ENCODE measurements at regions not wholly inside any gene's neighbourhood (a gene's known extent, or its start where the extent isn't known, plus 50 kb on each side); places are given as distances from the start of the nearest gene placed in this dataset.

- H3K4me3 ChIP-seq (ENCODE audit: low read length in 2 of 2) = no peak overlapping the region
- H3K27me3 ChIP-seq (ENCODE audit: control insufficient read depth in 1 of 2, insufficient read depth in 2 of 2, low read length in 2 of 2) = no peaks in the 10 kb centered on the region
- H3K4me1 ChIP-seq (ENCODE audit: control insufficient read depth, insufficient read depth, low read length) = peaks cover 12% of the 10 kb centered on the region
- H3K9ac ChIP-seq (ENCODE audit: low read length in 2 of 2) = no peak overlapping the region
- H3K36me3 ChIP-seq (ENCODE audit: control insufficient read depth in 2 of 2, insufficient read depth in 2 of 2, low read length in 2 of 2) = no peaks in the 10 kb centered on the region
- H3K27ac ChIP-seq (ENCODE audit: low read length) = no peak overlapping the region
- no peaks in the 10 kb centered on the region for H3K9me3 ChIP-seq (ENCODE audit: control insufficient read depth in 2 of 2, low read length in 2 of 2)
Observed at GRCh38 chr19:31119951-31120690, 229.1 kb downstream of the TSHZ3 start.

GRCh38 chr19:31118986-31119385, 230.2 kb downstream of the TSHZ3 start:
- Histone ChIP-seq H3K4me3 (ENCODE audit: low read length in 2 of 2) (no peak overlapping the region), H3K27me3 (ENCODE audit: control insufficient read depth in 1 of 2, insufficient read depth in 2 of 2, low read length in 2 of 2) (no peaks in the 10 kb centered on the region), H3K36me3 (ENCODE audit: control insufficient read depth in 2 of 2, insufficient read depth in 2 of 2, low read length in 2 of 2) (no peaks in the 10 kb centered on the region), H3K9me3 (ENCODE audit: control insufficient read depth in 2 of 2, low read length in 2 of 2) (no peaks in the 10 kb centered on the region), H3K4me1 (ENCODE audit: control insufficient read depth, insufficient read depth, low read length) (peaks cover 12% of the 10 kb centered on the region), H3K9ac (ENCODE audit: low read length in 2 of 2) (no peak overlapping the region), H3K27ac (ENCODE audit: low read length) (no peak overlapping the region)

GRCh38 chr19:31118287-31118955, 230.8 kb downstream of the TSHZ3 start:
- H3K4me1 ChIP-seq (ENCODE audit: control insufficient read depth, insufficient read depth, low read length) = peaks cover 12% of the 10 kb centered on the region
- H3K36me3 ChIP-seq (ENCODE audit: control insufficient read depth in 2 of 2, insufficient read depth in 2 of 2, low read length in 2 of 2) = no peaks in the 10 kb centered on the region
- no peaks in the 10 kb centered on the region for H3K9me3 ChIP-seq (ENCODE audit: control insufficient read depth in 2 of 2, low read length in 2 of 2)
- no peak overlapping the region for H3K27ac ChIP-seq (ENCODE audit: low read length)
- no peaks in the 10 kb centered on the region for H3K27me3 ChIP-seq (ENCODE audit: control insufficient read depth in 1 of 2, insufficient read depth in 2 of 2, low read length in 2 of 2)
- H3K9ac ChIP-seq (ENCODE audit: low read length in 2 of 2) = no peak overlapping the region
- no peak overlapping the region for H3K4me3 ChIP-seq (ENCODE audit: low read length in 2 of 2)

- Histone ChIP-seq H3K9me3 (ENCODE audit: control insufficient read depth in 2 of 2, low read length in 2 of 2) (no peaks in the 10 kb centered on the region), H3K9ac (ENCODE audit: low read length in 2 of 2) (no peak overlapping the region), H3K4me1 (ENCODE audit: control insufficient read depth, insufficient read depth, low read length) (peaks cover 9% of the 10 kb centered on the region), H3K36me3 (ENCODE audit: control insufficient read depth in 2 of 2, insufficient read depth in 2 of 2, low read length in 2 of 2) (no peaks in the 10 kb centered on the region), H3K27me3 (ENCODE audit: control insufficient read depth in 1 of 2, insufficient read depth in 2 of 2, low read length in 2 of 2) (no peaks in the 10 kb centered on the region), H3K27ac (ENCODE audit: low read length) (no peak overlapping the region), H3K4me3 (ENCODE audit: low read length in 2 of 2) (no peak overlapping the region)
Observed at GRCh38 chr19:31114585-31114984, 234.7 kb downstream of the TSHZ3 start.

GRCh38 chr19:31113293-31113692, 235.9 kb downstream of the TSHZ3 start:
- no peaks in the 10 kb centered on the region for H3K9me3 ChIP-seq (ENCODE audit: control insufficient read depth in 2 of 2, low read length in 2 of 2)

GRCh38 chr19:31112158-31112557, 237.1 kb downstream of the TSHZ3 start:
- Histone ChIP-seq H3K36me3 (ENCODE audit: control insufficient read depth in 2 of 2, insufficient read depth in 2 of 2, low read length in 2 of 2) (no peaks in the 10 kb centered on the region), H3K9ac (ENCODE audit: low read length in 2 of 2) (no peak overlapping the region), H3K9me3 (ENCODE audit: control insufficient read depth in 2 of 2, low read length in 2 of 2) (no peaks in the 10 kb centered on the region), H3K27me3 (ENCODE audit: control insufficient read depth in 1 of 2, insufficient read depth in 2 of 2, low read length in 2 of 2) (peaks cover 0 to 6% of the 10 kb centered on the region in 2 donors), H3K27ac (ENCODE audit: low read length) (no peak overlapping the region), H3K4me1 (ENCODE audit: control insufficient read depth, insufficient read depth, low read length) (no peaks in the 10 kb centered on the region), H3K4me3 (ENCODE audit: low read length in 2 of 2) (no peak overlapping the region)

More at GRCh38 chr19:31113293-31113692, 235.9 kb downstream of the TSHZ3 start:
- Histone ChIP-seq H3K27ac (ENCODE audit: low read length) (no peak overlapping the region), H3K4me1 (ENCODE audit: control insufficient read depth, insufficient read depth, low read length) (no peaks in the 10 kb centered on the region), H3K27me3 (ENCODE audit: control insufficient read depth in 1 of 2, insufficient read depth in 2 of 2, low read length in 2 of 2) (peaks cover 0 to 2% of the 10 kb centered on the region in 2 donors), H3K36me3 (ENCODE audit: control insufficient read depth in 2 of 2, insufficient read depth in 2 of 2, low read length in 2 of 2) (no peaks in the 10 kb centered on the region), H3K9ac (ENCODE audit: low read length in 2 of 2) (no peak overlapping the region), H3K4me3 (ENCODE audit: low read length in 2 of 2) (no peak overlapping the region)

- H3K27ac ChIP-seq (ENCODE audit: low read length) = no peak overlapping the region
- no peaks in the 10 kb centered on the region for H3K4me1 ChIP-seq (ENCODE audit: control insufficient read depth, insufficient read depth, low read length)
- H3K9ac ChIP-seq (ENCODE audit: low read length in 2 of 2) = no peak overlapping the region
- H3K4me3 ChIP-seq (ENCODE audit: low read length in 2 of 2) = no peak overlapping the region
- H3K9me3 ChIP-seq (ENCODE audit: control insufficient read depth in 2 of 2, low read length in 2 of 2) = no peaks in the 10 kb centered on the region
- H3K27me3 ChIP-seq (ENCODE audit: control insufficient read depth in 1 of 2, insufficient read depth in 2 of 2, low read length in 2 of 2) = peaks cover 0 to 6% of the 10 kb centered on the region in 2 donors
- no peaks in the 10 kb centered on the region for H3K36me3 ChIP-seq (ENCODE audit: control insufficient read depth in 2 of 2, insufficient read depth in 2 of 2, low read length in 2 of 2)
Observed at GRCh38 chr19:31111741-31112140, 237.5 kb downstream of the TSHZ3 start.

- Histone ChIP-seq H3K4me3 (ENCODE audit: low read length in 2 of 2) (no peak overlapping the region), H3K9me3 (ENCODE audit: control insufficient read depth in 2 of 2, low read length in 2 of 2) (no peaks in the 10 kb centered on the region), H3K9ac (ENCODE audit: low read length in 2 of 2) (no peak overlapping the region), H3K4me1 (ENCODE audit: control insufficient read depth, insufficient read depth, low read length) (no peaks in the 10 kb centered on the region), H3K27me3 (ENCODE audit: control insufficient read depth in 1 of 2, insufficient read depth in 2 of 2, low read length in 2 of 2) (peaks cover 0 to 6% of the 10 kb centered on the region in 2 donors), H3K36me3 (ENCODE audit: control insufficient read depth in 2 of 2, insufficient read depth in 2 of 2, low read length in 2 of 2) (no peaks in the 10 kb centered on the region), H3K27ac (ENCODE audit: low read length) (no peak overlapping the region)
Observed at GRCh38 chr19:31110336-31110735, 238.9 kb downstream of the TSHZ3 start.

GRCh38 chr19:31109636-31110035, 239.6 kb downstream of the TSHZ3 start:
- H3K9me3 ChIP-seq (ENCODE audit: control insufficient read depth in 2 of 2, low read length in 2 of 2) = no peaks in the 10 kb centered on the region
- H3K27me3 ChIP-seq (ENCODE audit: control insufficient read depth in 1 of 2, insufficient read depth in 2 of 2, low read length in 2 of 2) = peaks cover 0 to 6% of the 10 kb centered on the region in 2 donors
- H3K9ac ChIP-seq (ENCODE audit: low read length in 2 of 2) = no peak overlapping the region
- no peaks in the 10 kb centered on the region for H3K36me3 ChIP-seq (ENCODE audit: control insufficient read depth in 2 of 2, insufficient read depth in 2 of 2, low read length in 2 of 2)
- no peaks in the 10 kb centered on the region for H3K4me1 ChIP-seq (ENCODE audit: control insufficient read depth, insufficient read depth, low read length)
- H3K27ac ChIP-seq (ENCODE audit: low read length) = no peak overlapping the region
- H3K4me3 ChIP-seq (ENCODE audit: low read length in 2 of 2) = no peak overlapping the region

- Histone ChIP-seq H3K27me3 (ENCODE audit: control insufficient read depth in 1 of 2, insufficient read depth in 2 of 2, low read length in 2 of 2) (peaks cover 0 to 8% of the 10 kb centered on the region in 2 donors), H3K36me3 (ENCODE audit: control insufficient read depth in 2 of 2, insufficient read depth in 2 of 2, low read length in 2 of 2) (no peaks in the 10 kb centered on the region), H3K9ac (ENCODE audit: low read length in 2 of 2) (no peak overlapping the region), H3K4me3 (ENCODE audit: low read length in 2 of 2) (no peak overlapping the region), H3K27ac (ENCODE audit: low read length) (no peak overlapping the region), H3K9me3 (ENCODE audit: control insufficient read depth in 2 of 2, low read length in 2 of 2) (no peaks in the 10 kb centered on the region), H3K4me1 (ENCODE audit: control insufficient read depth, insufficient read depth, low read length) (no peaks in the 10 kb centered on the region)
Observed at GRCh38 chr19:31107096-31107495, 242.1 kb downstream of the TSHZ3 start.

GRCh38 chr19:31105761-31106160, 243.5 kb downstream of the TSHZ3 start:
- no peak overlapping the region for H3K27ac ChIP-seq (ENCODE audit: low read length)
- no peaks in the 10 kb centered on the region for H3K36me3 ChIP-seq (ENCODE audit: control insufficient read depth in 2 of 2, insufficient read depth in 2 of 2, low read length in 2 of 2)
- H3K4me3 ChIP-seq (ENCODE audit: low read length in 2 of 2) = no peak overlapping the region
- H3K9ac ChIP-seq (ENCODE audit: low read length in 2 of 2) = no peak overlapping the region
- H3K9me3 ChIP-seq (ENCODE audit: control insufficient read depth in 2 of 2, low read length in 2 of 2) = no peaks in the 10 kb centered on the region
- no peaks in the 10 kb centered on the region for H3K4me1 ChIP-seq (ENCODE audit: control insufficient read depth, insufficient read depth, low read length)
- peaks cover 0 to 8% of the 10 kb centered on the region in 2 donors for H3K27me3 ChIP-seq (ENCODE audit: control insufficient read depth in 1 of 2, insufficient read depth in 2 of 2, low read length in 2 of 2)

All from stomach smooth muscle (tissue), 2 donors.